Hematopoietic multipotent progenitor cell treated with erythropoietin and hydrocortisone succinate and interleukin-3 and kit ligand, for 15 days (in vitro differentiated cells): ENCODE measurements at regions not wholly inside any gene's neighbourhood (a gene's known extent, or its start where the extent isn't known, plus 50 kb on each side); places are given as distances from the start of the nearest gene placed in this dataset.

ENCODE experiments used
- DNase-seq: peaks from one replicate; pipeline ENCODE4 v3.0.0-alpha.2; 2015; ENCODE audit warnings: low spot score

- no peak for DNase-seq
Observed at GRCh38 chr16:65790768-65791167, 575.7 kb upstream of the CDH5 start.

- no peak for DNase-seq
Observed at GRCh38 chr16:65789161-65789945, 577.1 kb upstream of the CDH5 start.

GRCh38 chr16:65788434-65789140 lies 577.9 kb upstream of the CDH5 start:
- no peak for DNase-seq

- DNase-seq = no peak
Observed at GRCh38 chr16:65787921-65788320, 578.6 kb upstream of the CDH5 start.

- DNase-seq = no peak
Observed at GRCh38 chr16:65786916-65787315, 579.6 kb upstream of the CDH5 start.

GRCh38 chr16:65783709-65784474 lies 582.6 kb upstream of the CDH5 start:
- no peak for DNase-seq

- no peak for DNase-seq
Observed at GRCh38 chr16:65782611-65783600, 583.6 kb upstream of the CDH5 start.

GRCh38 chr16:65781855-65782254 lies 584.6 kb upstream of the CDH5 start:
- no peak for DNase-seq

- DNase-seq = no peak
Observed at GRCh38 chr16:65781363-65781762, 585.1 kb upstream of the CDH5 start.

GRCh38 chr16:65779201-65779600 lies 587.3 kb upstream of the CDH5 start:
- no peak for DNase-seq

- no peak for DNase-seq
Observed at GRCh38 chr16:65776639-65777183, 589.8 kb upstream of the CDH5 start.

- DNase-seq = no peak
Observed at GRCh38 chr16:65775829-65776228, 590.7 kb upstream of the CDH5 start.

GRCh38 chr16:65774350-65774749 lies 592.1 kb upstream of the CDH5 start:
- DNase-seq = no peak

- DNase-seq = no peak
Observed at GRCh38 chr16:65773301-65773874, 593.1 kb upstream of the CDH5 start.

- no peak for DNase-seq
Observed at GRCh38 chr16:65772134-65772732, 594.3 kb upstream of the CDH5 start.

GRCh38 chr16:65771707-65772106 lies 594.8 kb upstream of the CDH5 start:
- DNase-seq = no peak

GRCh38 chr16:65770752-65771151 lies 595.7 kb upstream of the CDH5 start:
- DNase-seq = no peak

- DNase-seq = no peak
Observed at GRCh38 chr16:65769776-65770438, 596.6 kb upstream of the CDH5 start.

GRCh38 chr16:65769055-65769465 lies 597.4 kb upstream of the CDH5 start:
- no peak for DNase-seq

- DNase-seq = no peak
Observed at GRCh38 chr16:65767125-65767524, 599.4 kb upstream of the CDH5 start.
